ENCODE measurements at regions not wholly inside any gene's neighbourhood (a gene's known extent, or its start where the extent isn't known, plus 50 kb on each side); places are given as distances from the start of the nearest gene placed in this dataset.

DNA sequence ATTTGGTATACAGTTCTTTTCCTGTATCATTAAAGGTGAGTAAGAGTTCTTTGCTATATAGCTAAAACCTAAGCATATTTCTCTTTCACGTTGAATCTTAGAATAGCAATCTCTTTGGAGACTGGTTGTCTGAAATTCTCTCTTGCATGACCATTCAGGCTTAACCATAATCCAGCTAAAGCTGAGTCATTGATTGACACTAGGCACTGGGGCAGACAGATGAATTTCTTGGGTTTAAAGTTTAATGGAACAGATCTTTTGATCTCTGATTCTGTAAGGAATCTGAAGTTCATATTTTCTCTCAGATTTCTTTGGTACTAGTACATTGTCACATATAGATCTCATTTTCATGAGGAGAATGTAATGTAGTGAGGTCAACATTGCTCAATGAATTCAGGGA lies 397.3 kb upstream of the MIR17HG start:
- Histone ChIP-seq H3K4me3 (no peak overlapping the region), H3K27ac (no peak overlapping the region), H3K4me1 (no peaks in the 10 kb centered on the region), H3K36me3 (no peaks in the 10 kb centered on the region), H3K9me3 (no peaks in the 10 kb centered on the region), H3K27me3 (no peaks in the 10 kb centered on the region)
- DNase-seq (ENCODE audit: low spot score): no peak
- TF ChIP-seq, protein P1, sequence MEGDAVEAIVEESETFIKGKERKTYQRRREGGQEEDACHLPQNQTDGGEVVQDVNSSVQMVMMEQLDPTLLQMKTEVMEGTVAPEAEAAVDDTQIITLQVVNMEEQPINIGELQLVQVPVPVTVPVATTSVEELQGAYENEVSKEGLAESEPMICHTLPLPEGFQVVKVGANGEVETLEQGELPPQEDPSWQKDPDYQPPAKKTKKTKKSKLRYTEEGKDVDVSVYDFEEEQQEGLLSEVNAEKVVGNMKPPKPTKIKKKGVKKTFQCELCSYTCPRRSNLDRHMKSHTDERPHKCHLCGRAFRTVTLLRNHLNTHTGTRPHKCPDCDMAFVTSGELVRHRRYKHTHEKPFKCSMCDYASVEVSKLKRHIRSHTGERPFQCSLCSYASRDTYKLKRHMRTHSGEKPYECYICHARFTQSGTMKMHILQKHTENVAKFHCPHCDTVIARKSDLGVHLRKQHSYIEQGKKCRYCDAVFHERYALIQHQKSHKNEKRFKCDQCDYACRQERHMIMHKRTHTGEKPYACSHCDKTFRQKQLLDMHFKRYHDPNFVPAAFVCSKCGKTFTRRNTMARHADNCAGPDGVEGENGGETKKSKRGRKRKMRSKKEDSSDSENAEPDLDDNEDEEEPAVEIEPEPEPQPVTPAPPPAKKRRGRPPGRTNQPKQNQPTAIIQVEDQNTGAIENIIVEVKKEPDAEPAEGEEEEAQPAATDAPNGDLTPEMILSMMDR (IDR thresholded peaks at IDR 0.05): no peak

DNA sequence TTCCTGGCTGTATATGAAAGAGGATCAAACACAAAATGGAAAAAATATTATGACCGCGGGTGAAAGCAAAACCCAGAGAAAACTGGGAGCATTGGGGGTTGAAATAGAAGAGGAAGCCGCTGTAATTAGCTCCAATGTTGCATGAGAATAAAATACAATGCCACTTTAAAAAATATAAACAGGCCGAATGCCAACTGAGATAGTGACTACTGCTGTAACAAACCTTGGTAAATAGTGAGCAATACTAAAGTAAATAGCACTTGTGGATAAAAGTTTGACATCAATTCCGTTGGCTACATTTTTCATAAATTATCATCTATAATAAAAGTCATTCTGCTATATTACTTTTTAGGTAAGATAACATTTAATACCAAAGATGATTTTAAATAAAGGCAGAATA lies 395.8 kb upstream of the MIR17HG start:
- H3K27me3 ChIP-seq: no peaks in the 10 kb centered on the region
- H3K27ac ChIP-seq: no peak overlapping the region
- no peaks in the 10 kb centered on the region for H3K9me3 ChIP-seq
- TF ChIP-seq, protein P1 (IDR thresholded peaks at IDR 0.05): no peak
- no peaks in the 10 kb centered on the region for H3K36me3 ChIP-seq
- no peaks in the 10 kb centered on the region for H3K4me1 ChIP-seq
- no peak for DNase-seq (ENCODE audit: low spot score)
- H3K4me3 ChIP-seq: no peak overlapping the region

DNA sequence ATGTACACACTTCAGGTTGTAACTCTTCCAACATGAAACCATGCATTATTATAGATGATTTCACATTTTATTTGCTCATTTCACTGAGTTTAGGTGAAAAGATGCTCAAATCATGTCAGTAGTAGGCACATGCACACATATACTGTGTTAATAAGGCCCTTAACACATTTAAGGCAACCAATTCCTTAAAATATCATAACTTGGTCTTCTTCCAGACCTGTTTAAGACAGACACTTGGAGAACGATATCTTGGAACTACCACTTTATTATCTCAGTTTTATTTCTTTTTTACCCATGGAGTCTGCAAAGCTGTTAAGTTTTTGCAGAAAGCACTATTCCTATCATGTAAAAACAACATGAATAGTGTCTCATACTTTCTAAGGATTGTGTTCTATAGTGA lies 395.2 kb upstream of the MIR17HG start:
- Histone ChIP-seq H3K4me3 (no peak overlapping the region), H3K27ac (no peak overlapping the region), H3K36me3 (no peaks in the 10 kb centered on the region), H3K4me1 (no peaks in the 10 kb centered on the region), H3K27me3 (no peaks in the 10 kb centered on the region), H3K9me3 (no peaks in the 10 kb centered on the region)
- no peak for DNase-seq (ENCODE audit: low spot score)
- TF ChIP-seq, protein P1 (IDR thresholded peaks at IDR 0.05): no peak

DNA sequence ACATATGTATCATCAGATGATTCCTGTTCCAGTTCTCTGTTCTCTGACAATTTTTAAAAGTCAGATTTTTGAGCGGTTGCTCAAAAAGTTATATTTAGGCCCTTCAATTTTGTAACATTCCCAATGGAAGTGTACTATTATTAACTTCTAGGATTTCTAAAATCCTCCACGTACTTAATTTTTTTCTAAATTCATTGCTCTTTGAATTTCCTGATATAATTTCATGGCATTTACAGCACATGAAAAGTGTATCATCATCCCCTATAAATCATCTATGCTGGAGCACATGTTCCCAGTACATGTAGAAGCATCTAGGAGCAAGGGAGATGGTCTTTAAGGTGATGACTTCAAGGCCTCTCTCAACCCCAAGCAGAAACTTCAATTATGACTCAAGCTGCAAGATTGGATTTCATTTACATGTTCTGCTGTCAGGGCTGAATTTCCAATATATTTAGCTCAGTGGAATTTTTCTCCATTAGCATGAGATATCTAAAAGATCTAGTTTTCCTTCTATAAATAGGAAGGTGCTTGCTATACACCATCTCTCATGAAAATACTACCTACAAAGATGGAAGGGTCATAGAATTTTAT lies 392.8 kb upstream of the MIR17HG start:
- Histone ChIP-seq H3K27me3 (no peaks in the 10 kb centered on the region), H3K9me3 (no peaks in the 10 kb centered on the region), H3K4me3 (no peak overlapping the region), H3K27ac (no peak overlapping the region), H3K4me1 (no peaks in the 10 kb centered on the region), H3K36me3 (no peaks in the 10 kb centered on the region)
- DNase-seq (ENCODE audit: low spot score): no peak
- TF ChIP-seq, protein P1 (IDR thresholded peaks at IDR 0.05): no peak

DNA sequence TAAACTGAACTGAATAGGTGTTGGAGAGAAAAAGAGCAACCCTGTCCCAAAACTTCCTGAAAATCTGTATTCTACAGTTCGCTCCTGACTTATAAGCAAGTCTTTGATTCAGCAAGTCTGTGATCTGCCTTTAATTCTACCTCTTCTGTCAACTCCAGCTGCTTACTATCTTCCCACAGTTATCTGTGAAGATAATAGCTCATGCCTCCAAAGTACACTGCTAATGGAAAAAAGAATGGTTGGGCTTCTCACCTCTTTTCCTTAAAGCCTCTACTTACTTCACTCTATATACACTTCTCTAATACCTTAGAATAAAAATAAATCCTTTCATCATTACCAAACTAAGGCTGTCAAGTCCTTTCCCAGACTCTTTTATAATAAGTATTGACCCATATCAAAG lies 391.5 kb upstream of the MIR17HG start:
- H3K9me3 ChIP-seq: no peaks in the 10 kb centered on the region
- DNase-seq (ENCODE audit: low spot score): no peak

More for the DNA sequence above, 391.5 kb upstream of the MIR17HG start:
- Histone ChIP-seq H3K4me1 (no peaks in the 10 kb centered on the region), H3K36me3 (no peaks in the 10 kb centered on the region), H3K27me3 (no peaks in the 10 kb centered on the region), H3K4me3 (no peak overlapping the region), H3K27ac (no peak overlapping the region)
- TF ChIP-seq, protein P1 (IDR thresholded peaks at IDR 0.05): no peak

All from right atrium auricular region (tissue), 2 donors.